Hepatocyte (in vitro differentiated cells): ENCODE measurements at regions not wholly inside any gene's neighbourhood (a gene's known extent, or its start where the extent isn't known, plus 50 kb on each side); places are given as distances from the start of the nearest gene placed in this dataset.

Experiments
- DNase-seq: peaks from one replicate; pipeline ENCODE4 v3.0.0-alpha.2; 2016; ENCODE audit warnings: low spot score
- H2AFZ ChIP-seq: fragments of 200-600 bp; sonication (generic); 2 replicates; pipeline ENCODE4 v1.6.0; 2016; ENCODE audit warnings: antibody characterized with exemption, mild to moderate bottlenecking
- H3K27ac ChIP-seq: fragments of 200-600 bp; sonication (generic); 2 replicates; pipeline ENCODE4 v1.5.1; 2016; ENCODE audit warnings: mild to moderate bottlenecking
- H3K27me3 ChIP-seq: fragments of 200-600 bp; sonication (generic); 2 replicates; pipeline ENCODE4 v1.6.1; 2016
- H3K36me3 ChIP-seq: fragments of 200-600 bp; sonication (generic); replicated peaks from 2 replicates; pipeline ENCODE4 v1.5.1; 2016; ENCODE audit warnings: low read depth; ENCODE audit not compliant: insufficient read depth
- H3K4me1 ChIP-seq: fragments of 200-600 bp; sonication (generic); 2 replicates; pipeline ENCODE4 v1.5.1; 2016; ENCODE audit warnings: mild to moderate bottlenecking, moderate library complexity; ENCODE audit not compliant: insufficient read depth
- H3K4me2 ChIP-seq: fragments of 200-600 bp; sonication (generic); 2 replicates; pipeline ENCODE4 v1.6.0; 2016
- H3K4me3 ChIP-seq: fragments of 200-600 bp; sonication (generic); 2 replicates; pipeline ENCODE4 v1.5.1; 2016; ENCODE audit warnings: mild to moderate bottlenecking
- H3K79me2 ChIP-seq: fragments of 200-600 bp; sonication (generic); 2 replicates; pipeline ENCODE4 v1.6.0; 2017; ENCODE audit warnings: mild to moderate bottlenecking
- H3K9me2 ChIP-seq: fragments of 200-600 bp; sonication (generic); replicated peaks from 2 replicates; pipeline ENCODE4 v1.6.0; 2017; ENCODE audit warnings: mild to moderate bottlenecking; ENCODE audit not compliant: insufficient read depth
- H3K9me3 ChIP-seq: fragments of 200-600 bp; sonication (generic); 2 replicates; pipeline ENCODE4 v1.5.1; 2016; ENCODE audit warnings: low read depth, mild to moderate bottlenecking
- H4K20me1 ChIP-seq: fragments of 200-600 bp; sonication (generic); 2 replicates; pipeline ENCODE4 v1.6.0; 2016; ENCODE audit warnings: mild to moderate bottlenecking; ENCODE audit not compliant: insufficient read depth, poor library complexity, severe bottlenecking
- CTCF ChIP-seq: fragments of 200-600 bp; sonication (generic); IDR thresholded peaks from 2 replicates; pipeline ENCODE4 v1.5.1; 2016; ENCODE audit warnings: antibody characterized with exemption, mild to moderate bottlenecking; ENCODE audit not compliant: poor library complexity
- EZH2 ChIP-seq: fragments of 200-600 bp; sonication (generic); IDR thresholded peaks from 2 replicates; pipeline ENCODE4 v1.6.1; 2016; ENCODE audit warnings: antibody characterized with exemption, mild to moderate bottlenecking, borderline replicate concordance
- EZH2phosphoT487 ChIP-seq: fragments of 200-600 bp; sonication (generic); IDR thresholded peaks from one replicate; pipeline ENCODE4 v1.6.1; 2018; ENCODE audit warnings: antibody characterized with exemption, mild to moderate bottlenecking, low read depth, moderate library complexity; ENCODE audit not compliant: unreplicated experiment, severe bottlenecking
- WGBS: methylation state at CpG from one replicate; pipeline ENCODE4 v1.1.6; 2016; ENCODE audit warnings: low lambda C conversion rate; ENCODE audit errors: missing lambda C conversion rate; 5-methylcytosine and 5-hydroxymethylcytosine counted together

GRCh38 chr7:17069146-17069545, 187.4 kb upstream of the AGR3 start:
- no peak overlapping the region for H2AFZ ChIP-seq

DNA sequence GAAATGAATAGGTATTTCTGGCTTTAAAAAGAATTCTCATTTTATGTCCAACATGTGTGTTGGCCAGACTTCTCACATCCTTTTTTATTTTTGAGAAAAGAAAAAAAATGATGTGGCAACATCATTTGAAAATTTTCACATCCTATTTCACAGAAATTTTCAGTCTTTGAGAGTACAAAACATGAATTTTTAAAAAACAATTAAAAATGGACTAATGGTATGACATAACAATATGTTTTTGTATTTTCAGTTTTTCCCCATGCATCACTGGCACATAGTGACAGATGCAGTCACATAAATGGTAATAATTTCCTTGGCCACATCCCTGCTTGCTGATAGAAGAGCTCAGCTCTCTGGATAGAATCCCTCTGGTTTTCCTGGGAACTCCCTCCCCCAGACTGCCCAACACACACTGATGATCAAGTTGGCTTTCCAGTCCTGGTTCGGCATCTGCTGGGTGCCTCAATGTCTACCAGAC, 188.5 kb upstream of the AGR3 start:
- Histone ChIP-seq H3K36me3 (no peaks in the 10 kb centered on the region), H3K4me3 (no peak overlapping the region), H3K9me3 (no peaks in the 10 kb centered on the region), H3K4me2 (no peak overlapping the region), H4K20me1 (no peaks in the 10 kb centered on the region), H3K79me2 (no peaks in the 10 kb centered on the region), H3K9me2 (no peaks in the 10 kb centered on the region), H3K27ac (no peak overlapping the region), H3K27me3 (no peaks in the 10 kb centered on the region), H2AFZ (no peak overlapping the region), H3K4me1 (no peaks in the 10 kb centered on the region)
- TF ChIP-seq EZH2phosphoT487 (no peak), CTCF (no peak), EZH2 (no peak)
- WGBS: 88% methylated on average over 1 of the region's 1 CpG
- DNase-seq: no peak

More at GRCh38 chr7:17069146-17069545, 187.4 kb upstream of the AGR3 start:
- H3K4me1 ChIP-seq: no peaks in the 10 kb centered on the region
- WGBS: 81% methylated on average over 4 of the region's 4 CpGs
- no peak overlapping the region for H3K4me2 ChIP-seq
- H3K9me3 ChIP-seq: no peaks in the 10 kb centered on the region
- no peak overlapping the region for H3K4me3 ChIP-seq
- no peaks in the 10 kb centered on the region for H3K36me3 ChIP-seq
- no peaks in the 10 kb centered on the region for H4K20me1 ChIP-seq
- TF ChIP-seq EZH2: no peak
- TF ChIP-seq EZH2phosphoT487: no peak
- no peak for TF ChIP-seq CTCF
- H3K9me2 ChIP-seq: no peaks in the 10 kb centered on the region
- no peaks in the 10 kb centered on the region for H3K79me2 ChIP-seq
- no peaks in the 10 kb centered on the region for H3K27me3 ChIP-seq
- no peak overlapping the region for H3K27ac ChIP-seq
- DNase-seq: no peak

DNA sequence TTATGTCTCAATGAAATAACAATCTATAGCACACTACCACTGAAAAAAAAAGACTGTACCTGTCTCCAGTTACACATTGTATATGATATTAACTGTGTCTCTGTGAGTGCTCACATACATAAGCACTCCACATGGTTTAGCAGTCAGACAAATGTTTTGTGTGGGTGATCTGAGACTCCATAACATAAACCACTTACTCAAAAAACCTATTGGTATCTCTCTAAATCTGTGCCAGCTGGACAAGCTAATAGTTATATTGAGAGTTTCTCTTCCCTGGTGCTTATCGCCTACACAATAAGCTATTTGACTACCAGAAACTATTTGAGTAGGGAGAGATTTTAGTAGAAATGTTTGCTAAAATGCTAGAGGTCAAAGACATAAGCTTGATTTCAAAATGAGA, 190.1 kb upstream of the AGR3 start:
- H3K4me2 ChIP-seq: no peak overlapping the region
- WGBS: 68% methylated on average over 1 of the region's 1 CpG
- H3K9me3 ChIP-seq: no peaks in the 10 kb centered on the region
- H3K79me2 ChIP-seq: no peaks in the 10 kb centered on the region
- H3K9me2 ChIP-seq: no peaks in the 10 kb centered on the region
- H4K20me1 ChIP-seq: no peaks in the 10 kb centered on the region
- no peaks in the 10 kb centered on the region for H3K27me3 ChIP-seq
- H2AFZ ChIP-seq: no peak overlapping the region
- no peaks in the 10 kb centered on the region for H3K4me1 ChIP-seq
- no peaks in the 10 kb centered on the region for H3K36me3 ChIP-seq
- H3K4me3 ChIP-seq: no peak overlapping the region
- TF ChIP-seq EZH2phosphoT487 (no peak), CTCF (no peak), EZH2 (no peak)
- no peak overlapping the region for H3K27ac ChIP-seq
- DNase-seq: no peak
